ENCODE measurements at regions not wholly inside any gene's neighbourhood (a gene's known extent, or its start where the extent isn't known, plus 50 kb on each side); places are given as distances from the start of the nearest gene placed in this dataset.
"Not testable (repeated sequence)": the region's sequence is repeated elsewhere in the genome, so short reads cannot be mapped to it uniquely, and the experiment has no call there.

DNA sequence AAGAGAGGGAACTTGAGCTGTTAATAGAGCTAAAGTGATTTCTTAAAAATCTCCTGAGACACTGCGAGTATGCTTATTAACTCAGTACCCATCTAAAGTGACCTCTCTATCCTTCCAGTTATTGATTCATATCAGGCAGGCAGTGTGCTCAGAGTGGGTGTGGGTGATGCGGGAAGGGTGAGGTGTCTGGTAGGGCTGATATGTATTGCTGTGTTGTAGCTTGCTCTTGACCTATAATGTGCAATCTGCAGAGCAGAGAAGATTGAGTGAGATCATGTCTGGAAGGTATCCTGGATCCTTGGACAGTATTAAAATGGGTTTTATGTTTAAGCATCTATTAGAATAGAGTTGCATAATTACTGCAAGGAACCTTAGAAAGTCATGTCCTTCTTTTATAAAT, 71.9 kb upstream of the SEC22B start:
- not testable (repeated sequence) for DNase-seq; H3K27ac Mint-ChIP-seq (ENCODE audit: unreplicated experiment); H3K9me3 Mint-ChIP-seq (ENCODE audit: unreplicated experiment); H3K4me3 Mint-ChIP-seq (ENCODE audit: unreplicated experiment); H3K27me3 Mint-ChIP-seq (ENCODE audit: unreplicated experiment); H3K4me1 Mint-ChIP-seq (ENCODE audit: low read depth, unreplicated experiment); H3K36me3 Mint-ChIP-seq (ENCODE audit: unreplicated experiment)

DNA sequence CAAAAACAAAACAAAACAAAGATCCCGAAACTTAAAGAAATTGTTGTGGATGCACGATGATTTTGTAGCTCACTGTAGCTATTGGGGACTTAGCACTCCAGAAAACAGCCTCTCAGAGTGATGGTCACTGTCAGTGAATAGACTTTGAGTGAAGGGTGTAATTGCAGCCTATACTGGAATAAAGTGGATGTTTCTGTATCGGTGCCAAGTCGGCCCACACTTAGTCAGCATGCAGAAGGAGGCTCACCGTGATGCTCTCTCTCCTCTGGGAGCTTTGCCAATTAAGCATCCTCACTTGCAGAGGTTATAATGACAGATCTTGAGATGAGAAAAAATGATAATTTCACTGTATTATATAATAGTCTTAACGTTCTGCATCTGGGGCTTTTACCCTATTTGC, 67.5 kb upstream of the SEC22B start:
- H3K4me1 Mint-ChIP-seq (ENCODE audit: low read depth, unreplicated experiment); H3K27me3 Mint-ChIP-seq (ENCODE audit: unreplicated experiment); H3K9me3 Mint-ChIP-seq (ENCODE audit: unreplicated experiment); H3K27ac Mint-ChIP-seq (ENCODE audit: unreplicated experiment); DNase-seq; H3K36me3 Mint-ChIP-seq (ENCODE audit: unreplicated experiment); H3K4me3 Mint-ChIP-seq (ENCODE audit: unreplicated experiment): not testable (repeated sequence)

GRCh38 chr1:120242582-120242981, 66.3 kb upstream of the SEC22B start:
- not testable (repeated sequence) for H3K27ac Mint-ChIP-seq (ENCODE audit: unreplicated experiment); H3K36me3 Mint-ChIP-seq (ENCODE audit: unreplicated experiment); H3K27me3 Mint-ChIP-seq (ENCODE audit: unreplicated experiment); H3K9me3 Mint-ChIP-seq (ENCODE audit: unreplicated experiment); DNase-seq; H3K4me3 Mint-ChIP-seq (ENCODE audit: unreplicated experiment); H3K4me1 Mint-ChIP-seq (ENCODE audit: low read depth, unreplicated experiment)

GRCh38 chr1:120241868-120242267, 65.5 kb upstream of the SEC22B start:
- not testable (repeated sequence) for H3K9me3 Mint-ChIP-seq (ENCODE audit: unreplicated experiment); H3K4me1 Mint-ChIP-seq (ENCODE audit: low read depth, unreplicated experiment); DNase-seq; H3K36me3 Mint-ChIP-seq (ENCODE audit: unreplicated experiment); H3K27me3 Mint-ChIP-seq (ENCODE audit: unreplicated experiment); H3K27ac Mint-ChIP-seq (ENCODE audit: unreplicated experiment); H3K4me3 Mint-ChIP-seq (ENCODE audit: unreplicated experiment)

GRCh38 chr1:120240181-120240580, 63.9 kb upstream of the SEC22B start:
- H3K9me3 Mint-ChIP-seq (ENCODE audit: unreplicated experiment); H3K4me3 Mint-ChIP-seq (ENCODE audit: unreplicated experiment); DNase-seq; H3K27ac Mint-ChIP-seq (ENCODE audit: unreplicated experiment); H3K27me3 Mint-ChIP-seq (ENCODE audit: unreplicated experiment); H3K4me1 Mint-ChIP-seq (ENCODE audit: low read depth, unreplicated experiment); H3K36me3 Mint-ChIP-seq (ENCODE audit: unreplicated experiment): not testable (repeated sequence)

GRCh38 chr1:120239351-120239750, 63.0 kb upstream of the SEC22B start:
- H3K27ac Mint-ChIP-seq (ENCODE audit: unreplicated experiment); H3K4me1 Mint-ChIP-seq (ENCODE audit: low read depth, unreplicated experiment); H3K9me3 Mint-ChIP-seq (ENCODE audit: unreplicated experiment); H3K27me3 Mint-ChIP-seq (ENCODE audit: unreplicated experiment); H3K36me3 Mint-ChIP-seq (ENCODE audit: unreplicated experiment); H3K4me3 Mint-ChIP-seq (ENCODE audit: unreplicated experiment); DNase-seq: not testable (repeated sequence)

DNA sequence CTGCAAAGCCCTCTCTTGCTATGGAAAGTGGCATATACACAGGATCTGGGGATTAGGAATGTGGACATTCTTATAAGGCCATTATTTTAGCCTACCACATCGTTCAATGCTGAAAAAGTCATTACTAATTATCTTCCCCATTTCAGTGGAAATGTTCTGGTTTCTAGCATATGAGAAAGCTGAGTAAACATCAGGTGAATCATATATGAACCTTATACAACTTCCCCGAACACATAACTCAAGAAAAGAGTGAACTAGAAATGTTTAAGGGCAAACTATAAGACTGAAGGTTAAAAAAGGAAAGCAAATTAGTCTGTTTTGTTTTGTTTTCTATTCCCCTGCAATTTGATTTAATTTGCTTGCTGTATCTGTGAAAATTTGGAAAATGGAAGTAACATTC, 62.5 kb upstream of the SEC22B start:
- H3K4me3 Mint-ChIP-seq (ENCODE audit: unreplicated experiment); H3K27ac Mint-ChIP-seq (ENCODE audit: unreplicated experiment); H3K27me3 Mint-ChIP-seq (ENCODE audit: unreplicated experiment): not testable (repeated sequence)

GRCh38 chr1:120233661-120234018, 57.3 kb upstream of the SEC22B start:
- H3K27me3 Mint-ChIP-seq (ENCODE audit: unreplicated experiment); H3K36me3 Mint-ChIP-seq (ENCODE audit: unreplicated experiment); H3K27ac Mint-ChIP-seq (ENCODE audit: unreplicated experiment); DNase-seq; H3K4me1 Mint-ChIP-seq (ENCODE audit: low read depth, unreplicated experiment); H3K9me3 Mint-ChIP-seq (ENCODE audit: unreplicated experiment); H3K4me3 Mint-ChIP-seq (ENCODE audit: unreplicated experiment): not testable (repeated sequence)

More for the DNA sequence above, 62.5 kb upstream of the SEC22B start:
- not testable (repeated sequence) for DNase-seq; H3K4me1 Mint-ChIP-seq (ENCODE audit: low read depth, unreplicated experiment); H3K36me3 Mint-ChIP-seq (ENCODE audit: unreplicated experiment); H3K9me3 Mint-ChIP-seq (ENCODE audit: unreplicated experiment)

GRCh38 chr1:120232834-120233660, 56.7 kb upstream of the SEC22B start:
- H3K36me3 Mint-ChIP-seq (ENCODE audit: unreplicated experiment); H3K9me3 Mint-ChIP-seq (ENCODE audit: unreplicated experiment); H3K27me3 Mint-ChIP-seq (ENCODE audit: unreplicated experiment); H3K27ac Mint-ChIP-seq (ENCODE audit: unreplicated experiment); H3K4me3 Mint-ChIP-seq (ENCODE audit: unreplicated experiment); H3K4me1 Mint-ChIP-seq (ENCODE audit: low read depth, unreplicated experiment); DNase-seq: not testable (repeated sequence)

GRCh38 chr1:120229835-120230234, 53.5 kb upstream of the SEC22B start:
- DNase-seq; H3K36me3 Mint-ChIP-seq (ENCODE audit: unreplicated experiment); H3K4me1 Mint-ChIP-seq (ENCODE audit: low read depth, unreplicated experiment); H3K4me3 Mint-ChIP-seq (ENCODE audit: unreplicated experiment); H3K27ac Mint-ChIP-seq (ENCODE audit: unreplicated experiment); H3K27me3 Mint-ChIP-seq (ENCODE audit: unreplicated experiment); H3K9me3 Mint-ChIP-seq (ENCODE audit: unreplicated experiment): not testable (repeated sequence)

All from glutamatergic neuron (in vitro differentiated cells).